WTC11 (cell line): ENCODE measurements at regions not wholly inside any gene's neighbourhood (a gene's known extent, or its start where the extent isn't known, plus 50 kb on each side); places are given as distances from the start of the nearest gene placed in this dataset.

Source experiments
- ATAC-seq: fragments of 200-7000 bp; cut with Tn5 transposase; 2 replicates; pipeline ENCODE4 v1.10.0; 2021; ENCODE audit warnings: mild to moderate bottlenecking, moderate library complexity
- CTCF ChIA-PET: fragments of 300-600 bp; sonication (Branson Sonifier 250); formaldehyde crosslinking; loops from one replicate; lab custom pipeline; 2021; ENCODE audit warnings: antibody characterized with exemption; lab: Charles Lee
- POLR2A ChIA-PET: fragments of 350-600 bp; sonication (Branson Sonifier 250); formaldehyde crosslinking; loops from one replicate; lab custom pipeline; 2021; ENCODE audit warnings: antibody characterized with exemption; lab: Charles Lee
- DNase-seq: peaks from one replicate; pipeline ENCODE4 v3.0.0; 2021; ENCODE audit warnings: low spot score
- H3K27ac Mint-ChIP-seq: 2 replicates; pipeline ENCODE4 v1.8.0; 2021; ENCODE audit warnings: mixed read lengths
- H3K27me3 Mint-ChIP-seq: 2 replicates; pipeline ENCODE4 v1.8.0; 2021; ENCODE audit warnings: low read depth, mild to moderate bottlenecking, moderate library complexity, mixed read lengths
- H3K36me3 Mint-ChIP-seq: 2 replicates; pipeline ENCODE4 v1.8.0; 2021; ENCODE audit warnings: mixed read lengths
- H3K4me1 Mint-ChIP-seq: 2 replicates; pipeline ENCODE4 v1.8.0; 2022; ENCODE audit warnings: mixed read lengths
- H3K4me3 Mint-ChIP-seq: 2 replicates; pipeline ENCODE4 v1.8.0; 2021; ENCODE audit warnings: mild to moderate bottlenecking, moderate library complexity, mixed read lengths
- H3K9me3 Mint-ChIP-seq: 2 replicates; pipeline ENCODE4 v1.8.0; 2021; ENCODE audit warnings: mixed read lengths
- CBFB ChIP-seq: sonication (generic); formaldehyde crosslinking; IDR thresholded peaks from 2 replicates; pipeline ENCODE4 v1.8.1; 2022; ENCODE audit warnings: mild to moderate bottlenecking, low read depth, missing genetic modification reagents
- CREM ChIP-seq: sonication (generic); formaldehyde crosslinking; IDR thresholded peaks from 2 replicates; pipeline ENCODE4 v1.8.1; 2022; ENCODE audit warnings: mild to moderate bottlenecking, missing genetic modification reagents, moderate library complexity
- FOXP1 ChIP-seq: sonication (generic); formaldehyde crosslinking; IDR thresholded peaks from 2 replicates; pipeline ENCODE4 v1.8.0; 2022; ENCODE audit warnings: missing genetic modification reagents, mild to moderate bottlenecking, moderate library complexity, borderline replicate concordance
- GABPB1 ChIP-seq: sonication (generic); formaldehyde crosslinking; IDR thresholded peaks from 2 replicates; pipeline ENCODE4 v1.8.1; 2023; ENCODE audit warnings: mild to moderate bottlenecking, missing genetic modification reagents
- GRHL2 ChIP-seq: fragments of 250-450 bp; sonication (Bioruptor Pico); IDR thresholded peaks from 2 replicates; pipeline ENCODE4 v1.8.0; 2022; ENCODE audit warnings: mild to moderate bottlenecking, moderate library complexity; ENCODE audit not compliant: insufficient replicate concordance, severe bottlenecking
- NFATC4 ChIP-seq: fragments of 250-450 bp; sonication (Bioruptor Pico); IDR thresholded peaks from 2 replicates; pipeline ENCODE4 v1.9.0; 2021; ENCODE audit warnings: mild to moderate bottlenecking
- RELA ChIP-seq: sonication (generic); formaldehyde crosslinking; IDR thresholded peaks from 2 replicates; pipeline ENCODE4 v1.8.1; 2022; ENCODE audit warnings: missing genetic modification reagents, mild to moderate bottlenecking, borderline replicate concordance
- SMAD4 ChIP-seq: sonication (generic); formaldehyde crosslinking; IDR thresholded peaks from 2 replicates; pipeline ENCODE4 v1.8.0; 2022; ENCODE audit warnings: mild to moderate bottlenecking, missing genetic modification reagents
- SOX15 ChIP-seq: fragments of 250-450 bp; sonication (Bioruptor Pico); IDR thresholded peaks from 2 replicates; pipeline ENCODE4 v1.9.0; 2021; ENCODE audit warnings: mild to moderate bottlenecking
- TEAD4 ChIP-seq: sonication (generic); formaldehyde crosslinking; IDR thresholded peaks from 2 replicates; pipeline ENCODE4 v1.8.0; 2022; ENCODE audit warnings: mild to moderate bottlenecking, missing genetic modification reagents
- ZNF138 ChIP-seq: sonication (generic); formaldehyde crosslinking; conservative IDR thresholded peaks from 2 replicates; pipeline ENCODE4 v1.8.1; 2022; ENCODE audit warnings: mild to moderate bottlenecking, moderate library complexity, missing genetic modification reagents
- ZNF232 ChIP-seq: sonication (generic); formaldehyde crosslinking; IDR thresholded peaks from 2 replicates; pipeline ENCODE4 v1.8.0; 2022; ENCODE audit warnings: mild to moderate bottlenecking, missing genetic modification reagents
- ZNF317 ChIP-seq: sonication (generic); formaldehyde crosslinking; IDR thresholded peaks from 2 replicates; pipeline ENCODE4 v1.8.1; 2023; ENCODE audit warnings: low read depth, mild to moderate bottlenecking, moderate library complexity, missing genetic modification reagents, borderline replicate concordance
- ZNF423 ChIP-seq: fragments of 250-450 bp; sonication (Bioruptor Pico); IDR thresholded peaks from 2 replicates; pipeline ENCODE4 v2.1.2; 2022; ENCODE audit warnings: mild to moderate bottlenecking, moderate library complexity
- TF ChIP-seq, protein P1 (sequence below): sonication (generic); formaldehyde crosslinking; IDR thresholded peaks from 2 replicates; pipeline ENCODE4 v1.8.1; 2022; ENCODE audit warnings: low read depth, mild to moderate bottlenecking, moderate library complexity, missing genetic modification reagents, borderline replicate concordance
- TF ChIP-seq, protein P2 (sequence below): fragments of 250-450 bp; sonication (Bioruptor Pico); IDR thresholded peaks from 2 replicates; pipeline ENCODE4 v2.1.2; 2022; ENCODE audit warnings: mild to moderate bottlenecking, moderate library complexity
- TF ChIP-seq, protein P3 (sequence below): sonication (generic); formaldehyde crosslinking; IDR thresholded peaks from 2 replicates; pipeline ENCODE4 v1.8.1; 2022; ENCODE audit warnings: missing genetic modification reagents, borderline replicate concordance
- TF ChIP-seq, protein P4 (sequence below): sonication (generic); formaldehyde crosslinking; IDR thresholded peaks from 2 replicates; pipeline ENCODE4 v1.8.0; 2022; ENCODE audit warnings: mild to moderate bottlenecking, missing genetic modification reagents
- TF ChIP-seq, protein P5 (sequence below): fragments of 250-450 bp; sonication (Bioruptor Pico); conservative IDR thresholded peaks from 2 replicates; pipeline ENCODE4 v1.9.0; 2021; ENCODE audit warnings: mild to moderate bottlenecking
- TF ChIP-seq, protein P6 (sequence below): sonication (generic); formaldehyde crosslinking; IDR thresholded peaks from 2 replicates; pipeline ENCODE4 v1.8.1; 2022; ENCODE audit warnings: mild to moderate bottlenecking, moderate library complexity, missing genetic modification reagents
- TF ChIP-seq, protein P7 (sequence below): sonication (generic); formaldehyde crosslinking; IDR thresholded peaks from 2 replicates; pipeline ENCODE4 v1.8.0; 2022; ENCODE audit warnings: mild to moderate bottlenecking, missing genetic modification reagents
- TF ChIP-seq, protein P8 (sequence below): sonication (generic); formaldehyde crosslinking; IDR thresholded peaks from 2 replicates; pipeline ENCODE4 v1.8.0; 2022; ENCODE audit warnings: mild to moderate bottlenecking, missing genetic modification reagents

DNA sequence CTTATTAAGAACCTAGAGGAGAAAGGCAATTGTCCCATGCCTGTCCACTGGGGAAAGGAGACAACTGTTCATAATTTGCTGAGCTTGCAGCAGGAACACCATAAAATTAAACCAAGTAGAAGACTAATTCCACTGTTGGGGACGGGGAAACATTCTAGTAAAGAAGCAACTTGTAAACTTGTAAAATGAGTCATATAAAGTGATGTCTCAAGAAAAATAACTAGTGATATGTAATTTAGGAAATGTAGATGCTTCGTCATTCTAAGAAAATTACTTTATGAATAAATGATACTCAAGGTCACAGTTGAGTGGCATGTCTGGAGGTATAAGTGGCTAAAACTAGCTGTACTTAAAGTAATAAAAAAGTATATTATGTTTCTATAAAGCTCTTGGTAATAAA lies 121.2 kb upstream of the MID1 start:
- CTCF ChIA-PET: no interaction called here
- DNase-seq: no peak
- TF ChIP-seq, protein P1, sequence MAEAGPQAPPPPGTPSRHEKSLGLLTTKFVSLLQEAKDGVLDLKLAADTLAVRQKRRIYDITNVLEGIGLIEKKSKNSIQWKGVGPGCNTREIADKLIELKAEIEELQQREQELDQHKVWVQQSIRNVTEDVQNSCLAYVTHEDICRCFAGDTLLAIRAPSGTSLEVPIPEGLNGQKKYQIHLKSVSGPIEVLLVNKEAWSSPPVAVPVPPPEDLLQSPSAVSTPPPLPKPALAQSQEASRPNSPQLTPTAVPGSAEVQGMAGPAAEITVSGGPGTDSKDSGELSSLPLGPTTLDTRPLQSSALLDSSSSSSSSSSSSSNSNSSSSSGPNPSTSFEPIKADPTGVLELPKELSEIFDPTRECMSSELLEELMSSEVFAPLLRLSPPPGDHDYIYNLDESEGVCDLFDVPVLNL (CRISPR knock-in tag): no peak
- TF ChIP-seq SOX15 (CRISPR knock-in tag): no peak
- no peak for TF ChIP-seq CBFB (CRISPR knock-in tag)
- TF ChIP-seq, protein P2, sequence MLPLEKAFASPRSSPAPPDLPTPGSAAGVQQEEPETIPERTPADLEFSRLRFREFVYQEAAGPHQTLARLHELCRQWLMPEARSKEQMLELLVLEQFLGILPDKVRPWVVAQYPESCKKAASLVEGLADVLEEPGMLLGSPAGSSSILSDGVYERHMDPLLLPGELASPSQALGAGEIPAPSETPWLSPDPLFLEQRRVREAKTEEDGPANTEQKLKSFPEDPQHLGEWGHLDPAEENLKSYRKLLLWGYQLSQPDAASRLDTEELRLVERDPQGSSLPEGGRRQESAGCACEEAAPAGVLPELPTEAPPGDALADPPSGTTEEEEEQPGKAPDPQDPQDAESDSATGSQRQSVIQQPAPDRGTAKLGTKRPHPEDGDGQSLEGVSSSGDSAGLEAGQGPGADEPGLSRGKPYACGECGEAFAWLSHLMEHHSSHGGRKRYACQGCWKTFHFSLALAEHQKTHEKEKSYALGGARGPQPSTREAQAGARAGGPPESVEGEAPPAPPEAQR (CRISPR knock-in tag): no peak
- no peak for TF ChIP-seq NFATC4
- no peak for TF ChIP-seq SMAD4 (CRISPR knock-in tag)
- TF ChIP-seq ZNF423: no peak
- TF ChIP-seq CREM (CRISPR knock-in tag): no peak
- TF ChIP-seq FOXP1 (CRISPR knock-in tag): no peak
- TF ChIP-seq ZNF138: no peak
- TF ChIP-seq GABPB1: no peak
- no peak for TF ChIP-seq RELA (CRISPR knock-in tag)
- no peak for TF ChIP-seq TEAD4 (CRISPR knock-in tag)
- TF ChIP-seq, protein P3, sequence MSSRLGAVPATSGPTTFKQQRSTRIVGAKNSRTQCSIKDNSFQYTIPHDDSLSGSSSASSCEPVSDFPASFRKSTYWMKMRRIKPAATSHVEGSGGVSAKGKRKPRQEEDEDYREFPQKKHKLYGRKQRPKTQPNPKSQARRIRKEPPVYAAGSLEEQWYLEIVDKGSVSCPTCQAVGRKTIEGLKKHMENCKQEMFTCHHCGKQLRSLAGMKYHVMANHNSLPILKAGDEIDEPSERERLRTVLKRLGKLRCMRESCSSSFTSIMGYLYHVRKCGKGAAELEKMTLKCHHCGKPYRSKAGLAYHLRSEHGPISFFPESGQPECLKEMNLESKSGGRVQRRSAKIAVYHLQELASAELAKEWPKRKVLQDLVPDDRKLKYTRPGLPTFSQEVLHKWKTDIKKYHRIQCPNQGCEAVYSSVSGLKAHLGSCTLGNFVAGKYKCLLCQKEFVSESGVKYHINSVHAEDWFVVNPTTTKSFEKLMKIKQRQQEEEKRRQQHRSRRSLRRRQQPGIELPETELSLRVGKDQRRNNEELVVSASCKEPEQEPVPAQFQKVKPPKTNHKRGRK (CRISPR knock-in tag): no peak
- TF ChIP-seq, protein P4, sequence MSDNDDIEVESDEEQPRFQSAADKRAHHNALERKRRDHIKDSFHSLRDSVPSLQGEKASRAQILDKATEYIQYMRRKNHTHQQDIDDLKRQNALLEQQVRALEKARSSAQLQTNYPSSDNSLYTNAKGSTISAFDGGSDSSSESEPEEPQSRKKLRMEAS: no peak
- Mint-ChIP-seq H3K27ac (no peak overlapping the region), H3K36me3 (no peaks in the 10 kb centered on the region), H3K27me3 (no peaks in the 10 kb centered on the region), H3K4me1 (peaks cover 42% of the 10 kb centered on the region), H3K4me3 (no peak overlapping the region), H3K9me3 (no peaks in the 10 kb centered on the region)
- ATAC-seq: no peak
- POLR2A ChIA-PET: no interaction called here

DNA sequence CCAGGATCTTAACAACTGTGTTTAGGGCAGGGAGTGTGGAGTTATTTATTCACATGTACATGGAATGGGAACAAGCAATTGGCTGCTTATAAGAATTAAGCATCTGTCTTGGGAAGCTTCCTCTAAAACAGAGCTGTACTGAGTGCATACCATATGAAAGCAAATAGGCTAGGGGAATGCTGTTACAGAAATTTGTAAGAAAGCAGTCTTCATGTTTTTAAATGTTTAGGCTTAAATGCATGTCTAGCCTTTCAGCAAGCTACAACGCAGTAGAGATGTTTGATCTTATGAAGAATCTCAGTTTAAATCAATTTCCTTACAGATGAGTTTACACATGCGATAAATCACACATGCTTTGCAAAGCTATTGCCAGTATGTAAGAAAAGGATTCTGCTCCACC lies 123.1 kb upstream of the MID1 start:
- H3K27ac Mint-ChIP-seq: no peak overlapping the region
- no peak for ATAC-seq

More for the DNA sequence above, 123.1 kb upstream of the MID1 start:
- Mint-ChIP-seq H3K9me3 (no peaks in the 10 kb centered on the region), H3K4me1 (peaks cover 50% of the 10 kb centered on the region), H3K4me3 (no peak overlapping the region), H3K36me3 (no peaks in the 10 kb centered on the region), H3K27me3 (no peaks in the 10 kb centered on the region)
- POLR2A ChIA-PET: no interaction called here
- TF ChIP-seq, protein P5, sequence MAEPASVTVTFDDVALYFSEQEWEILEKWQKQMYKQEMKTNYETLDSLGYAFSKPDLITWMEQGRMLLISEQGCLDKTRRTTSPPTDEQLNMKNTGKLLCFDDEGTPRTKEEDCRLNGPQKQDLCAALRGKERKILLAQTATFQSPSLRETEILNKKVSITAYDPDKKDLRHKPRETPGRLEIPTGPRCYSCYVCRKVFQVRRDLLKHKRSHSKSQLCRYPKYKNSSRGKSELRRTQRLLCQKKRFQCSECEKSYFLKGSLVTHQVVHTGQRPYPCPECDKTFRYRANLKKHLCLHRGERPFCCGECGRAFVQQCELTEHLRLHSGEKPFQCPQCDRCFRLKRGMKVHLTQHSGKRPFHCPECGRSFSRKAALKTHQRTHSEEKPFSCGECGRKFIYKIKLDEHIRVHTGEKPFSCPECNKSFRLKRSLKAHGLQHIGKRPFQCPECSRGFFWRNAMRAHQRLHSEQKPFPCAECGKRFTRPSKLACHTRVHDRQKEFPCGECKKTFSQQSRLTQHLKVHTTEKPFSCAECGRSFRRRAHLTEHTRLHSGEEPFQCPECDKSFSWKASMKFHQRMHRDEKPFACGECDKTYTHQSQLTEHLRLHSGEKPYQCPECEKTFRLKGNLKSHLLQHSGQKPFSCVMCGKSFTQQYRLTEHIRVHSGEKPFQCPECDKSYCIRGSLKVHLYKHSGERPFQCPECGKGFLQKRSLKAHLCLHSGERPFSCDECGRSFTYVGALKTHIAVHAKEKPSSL (CRISPR knock-in tag): no peak
- TF ChIP-seq, protein P6, sequence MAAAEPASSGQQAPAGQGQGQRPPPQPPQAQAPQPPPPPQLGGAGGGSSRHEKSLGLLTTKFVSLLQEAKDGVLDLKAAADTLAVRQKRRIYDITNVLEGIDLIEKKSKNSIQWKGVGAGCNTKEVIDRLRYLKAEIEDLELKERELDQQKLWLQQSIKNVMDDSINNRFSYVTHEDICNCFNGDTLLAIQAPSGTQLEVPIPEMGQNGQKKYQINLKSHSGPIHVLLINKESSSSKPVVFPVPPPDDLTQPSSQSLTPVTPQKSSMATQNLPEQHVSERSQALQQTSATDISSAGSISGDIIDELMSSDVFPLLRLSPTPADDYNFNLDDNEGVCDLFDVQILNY (CRISPR knock-in tag): no peak
- TF ChIP-seq ZNF232 (no peak), NFATC4 (no peak), GRHL2 (CRISPR knock-in tag) (no peak), ZNF317 (CRISPR knock-in tag) (no peak)
- TF ChIP-seq, protein P7, sequence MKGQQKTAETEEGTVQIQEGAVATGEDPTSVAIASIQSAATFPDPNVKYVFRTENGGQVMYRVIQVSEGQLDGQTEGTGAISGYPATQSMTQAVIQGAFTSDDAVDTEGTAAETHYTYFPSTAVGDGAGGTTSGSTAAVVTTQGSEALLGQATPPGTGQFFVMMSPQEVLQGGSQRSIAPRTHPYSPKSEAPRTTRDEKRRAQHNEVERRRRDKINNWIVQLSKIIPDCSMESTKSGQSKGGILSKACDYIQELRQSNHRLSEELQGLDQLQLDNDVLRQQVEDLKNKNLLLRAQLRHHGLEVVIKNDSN (CRISPR knock-in tag): no peak
- TF ChIP-seq, protein P8, sequence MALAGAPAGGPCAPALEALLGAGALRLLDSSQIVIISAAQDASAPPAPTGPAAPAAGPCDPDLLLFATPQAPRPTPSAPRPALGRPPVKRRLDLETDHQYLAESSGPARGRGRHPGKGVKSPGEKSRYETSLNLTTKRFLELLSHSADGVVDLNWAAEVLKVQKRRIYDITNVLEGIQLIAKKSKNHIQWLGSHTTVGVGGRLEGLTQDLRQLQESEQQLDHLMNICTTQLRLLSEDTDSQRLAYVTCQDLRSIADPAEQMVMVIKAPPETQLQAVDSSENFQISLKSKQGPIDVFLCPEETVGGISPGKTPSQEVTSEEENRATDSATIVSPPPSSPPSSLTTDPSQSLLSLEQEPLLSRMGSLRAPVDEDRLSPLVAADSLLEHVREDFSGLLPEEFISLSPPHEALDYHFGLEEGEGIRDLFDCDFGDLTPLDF (CRISPR knock-in tag): no peak
- DNase-seq: no peak
- CTCF ChIA-PET: interaction anchor here (0.9 kb wide), 1 partner anchor 26 kb away, joined by 3 read pairs; no protein-coding TSS in a partner anchor
